B cell (primary cell): ENCODE measurements at regions not wholly inside any gene's neighbourhood (a gene's known extent, or its start where the extent isn't known, plus 50 kb on each side); places are given as distances from the start of the nearest gene placed in this dataset.

Experiments used
- ATAC-seq: fragments of 200-7000 bp; cut with Tn5 transposase; one replicate; pipeline ENCODE4 v1.10.0; 2021; ENCODE audit warnings: low read depth, mild to moderate bottlenecking, moderate number of reproducible peaks, moderate library complexity
- CTCF ChIA-PET: fragments of 350-600 bp; sonication (Branson Sonifier 250); formaldehyde crosslinking; loops from one replicate; lab custom pipeline; 2021; ENCODE audit warnings: antibody characterized with exemption, inconsistent platforms; lab: Charles Lee
- POLR2A ChIA-PET: fragments of 350-600 bp; sonication (Branson Sonifier 250); formaldehyde crosslinking; loops from one replicate; lab custom pipeline; 2021; ENCODE audit warnings: antibody characterized with exemption; lab: Charles Lee
- DNase-seq: peaks from one replicate; pipeline ENCODE4 v3.0.0; 2013
- H2AFZ ChIP-seq: 2 replicates; pipeline ENCODE4 v1.6.1; 2012; ENCODE audit warnings: mild to moderate bottlenecking, low read depth, low read length; ENCODE audit not compliant: insufficient read depth, poor library complexity, severe bottlenecking
- H3K27ac ChIP-seq, 2 donors: 1 replicate in 1 of 2; 2 replicates in 1 of 2; pipeline ENCODE4 v1.5.1; 2012 to 2013; ENCODE audit warnings: low read length in 2 of 2, mild to moderate bottlenecking in 2 of 2, moderate library complexity in 1 of 2
- H3K27me3 ChIP-seq, 4 experiments: fragments of 200-600 bp in 1 of 4; sonication (generic) in 1 of 4; replicated peaks in 1 of 4; 1 replicate in 2 of 4; 2 replicates in 2 of 4; pipeline versions ENCODE4 v1.6.1 to v1.7.0; 2013 to 2016; ENCODE audit warnings: low read length in 3 of 4, mild to moderate bottlenecking in 2 of 4, mixed read lengths in 1 of 4, moderate library complexity in 1 of 4; ENCODE audit not compliant: insufficient read depth in 4 of 4, control insufficient read depth in 3 of 4; ENCODE audit errors: control extremely low read depth in 1 of 4
- H3K36me3 ChIP-seq, 2 experiments: replicated peaks in 1 of 2; 1 replicate in 1 of 2; 2 replicates in 1 of 2; pipeline versions ENCODE4 v1.6.1 to v1.7.1; 2013; ENCODE audit warnings: low read length in 1 of 2; ENCODE audit not compliant: insufficient read depth in 2 of 2, control insufficient read depth in 1 of 2; ENCODE audit errors: control extremely low read depth in 1 of 2, extremely low read depth in 1 of 2
- H3K4me1 ChIP-seq, 2 donors: fragments of 200-600 bp in 1 of 2; sonication (generic) in 1 of 2; 1 replicate in 1 of 2; 2 replicates in 1 of 2; pipeline versions ENCODE4 v1.5.1 to v1.6.1; 2013 to 2017; ENCODE audit warnings: low read length in 2 of 2; ENCODE audit not compliant: control insufficient read depth in 2 of 2, insufficient read depth in 2 of 2
- H3K4me2 ChIP-seq: replicated peaks from 2 replicates; pipeline ENCODE3; 2012; ENCODE audit warnings: mild to moderate bottlenecking, low read depth, low read length; ENCODE audit not compliant: poor library complexity, severe bottlenecking
- H3K4me3 ChIP-seq, 5 experiments: fragments of 200-600 bp in 1 of 5; sonication (generic) in 1 of 5; 1 replicate in 3 of 5; 2 replicates in 2 of 5; pipeline versions ENCODE4 v1.5.1 to v1.7.0; 2011 to 2016; ENCODE audit warnings: low read length in 4 of 5, mild to moderate bottlenecking in 4 of 5, low read depth in 2 of 5, control low read depth in 1 of 5, moderate library complexity in 1 of 5; ENCODE audit not compliant: insufficient read depth in 1 of 5; ENCODE audit errors: control extremely low read depth in 1 of 5, extremely low read depth in 1 of 5
- H3K79me2 ChIP-seq: fragments of 200-600 bp; sonication (generic); one replicate; pipeline ENCODE4 v1.6.0; 2016; ENCODE audit warnings: low read length; ENCODE audit not compliant: control insufficient read depth, insufficient read depth
- H3K9ac ChIP-seq: fragments of 200-600 bp; sonication (generic); 2 replicates; pipeline ENCODE4 v1.6.1; 2017; ENCODE audit warnings: mild to moderate bottlenecking, low read length, moderate library complexity
- H3K9me3 ChIP-seq, 3 donors: one replicate each; pipeline versions ENCODE4 v1.6.1 to v1.7.1; 2013; ENCODE audit warnings: low read length in 2 of 3; ENCODE audit not compliant: control insufficient read depth in 2 of 3, insufficient read depth in 1 of 3; ENCODE audit errors: control extremely low read depth in 1 of 3
- H4K20me1 ChIP-seq: 2 replicates; pipeline ENCODE4 v1.6.0; 2012; ENCODE audit warnings: mild to moderate bottlenecking, low read length; ENCODE audit not compliant: insufficient read depth, control insufficient read depth, poor library complexity, severe bottlenecking
- H3K27ac Mint-ChIP-seq: one replicate; pipeline ENCODE4 v1.8.0; 2021; ENCODE audit warnings: mixed read lengths
- H3K27me3 Mint-ChIP-seq: one replicate; pipeline ENCODE4 v1.8.0; 2021; ENCODE audit warnings: mixed read lengths
- H3K4me1 Mint-ChIP-seq: one replicate; pipeline ENCODE4 v1.8.0; 2021; ENCODE audit warnings: mixed read lengths
- H3K4me3 Mint-ChIP-seq: one replicate; pipeline ENCODE4 v1.8.0; 2021; ENCODE audit warnings: mixed read lengths
- H3K9me3 Mint-ChIP-seq: one replicate; pipeline ENCODE4 v1.8.0; 2022; ENCODE audit warnings: mixed read lengths; ENCODE audit not compliant: insufficient read depth
- CTCF ChIP-seq: fragments of 200-600 bp; IDR thresholded peaks from one replicate; pipeline ENCODE4 v1.8.0; 2022; ENCODE audit warnings: antibody characterized with exemption, mild to moderate bottlenecking
- EZH2 ChIP-seq: IDR thresholded peaks from 2 replicates; pipeline ENCODE4 v1.6.1; 2012; ENCODE audit warnings: borderline replicate concordance, low read depth, mild to moderate bottlenecking, moderate library complexity, low read length; ENCODE audit not compliant: insufficient read depth, poor library complexity, severe bottlenecking
- WGBS: methylation state at CpG from one replicate; pipeline ENCODE4 v1.1.5; 2013; ENCODE audit warnings: missing lambda C conversion rate; ENCODE audit not compliant: insufficient coverage; 5-methylcytosine and 5-hydroxymethylcytosine counted together
- intact Hi-C: fragments of 100-400 bp; cut with micrococcal nuclease; formaldehyde crosslinking; loops from one replicate; pipeline ENCODE4 v1.10.0; 2022

- POLR2A ChIA-PET, result no interaction called here
- 85% methylated on average over 2 of the region's 6 CpGs for WGBS
- no peaks in the 10 kb centered on the region for H3K4me1 Mint-ChIP-seq
- H3K27me3 Mint-ChIP-seq, result no peaks in the 10 kb centered on the region
- CTCF ChIA-PET, result no interaction called here
- intact Hi-C loops, result no loop called here
- ATAC-seq, result no peak
- Histone ChIP-seq H3K9ac (no peak overlapping the region), H3K4me2 (no peak overlapping the region), H3K79me2 (no peaks in the 10 kb centered on the region), H3K9me3 (no peaks in the 10 kb centered on the region), H3K27ac (no peak overlapping the region), H2AFZ (no peak overlapping the region), H3K27me3 (no peaks in the 10 kb centered on the region), H3K36me3 (no peaks in the 10 kb centered on the region), H4K20me1 (no peaks in the 10 kb centered on the region), H3K4me1 (no peaks in the 10 kb centered on the region), H3K4me3 (no peak overlapping the region)
- no peaks in the 10 kb centered on the region for H3K9me3 Mint-ChIP-seq
- TF ChIP-seq EZH2, result no peak
- no peak for TF ChIP-seq CTCF
- no peak overlapping the region for H3K27ac Mint-ChIP-seq
- no peak for DNase-seq
- no peak overlapping the region for H3K4me3 Mint-ChIP-seq
Measured at GRCh38 chr20:10848810-10849370, 175.1 kb upstream of the JAG1 start.

- no peaks in the 10 kb centered on the region for H3K27me3 Mint-ChIP-seq
- ATAC-seq (no peak), DNase-seq (no peak)
- intact Hi-C loops, result no loop called here
- ChIA-PET CTCF (no interaction called here), POLR2A (no interaction called here)
- Histone ChIP-seq H4K20me1 (no peaks in the 10 kb centered on the region), H3K79me2 (no peaks in the 10 kb centered on the region), H3K27ac (no peak overlapping the region), H3K4me2 (no peak overlapping the region), H3K4me1 (no peaks in the 10 kb centered on the region), H3K27me3 (no peaks in the 10 kb centered on the region), H3K9me3 (no peaks in the 10 kb centered on the region), H3K36me3 (no peaks in the 10 kb centered on the region), H3K4me3 (no peak overlapping the region), H2AFZ (no peak overlapping the region), H3K9ac (no peak overlapping the region)
- H3K27ac Mint-ChIP-seq, result no peak overlapping the region
- no peak overlapping the region for H3K4me3 Mint-ChIP-seq
- 75% methylated on average over 1 of the region's 2 CpGs for WGBS
- no peaks in the 10 kb centered on the region for H3K4me1 Mint-ChIP-seq
- TF ChIP-seq CTCF (no peak), EZH2 (no peak)
- H3K9me3 Mint-ChIP-seq, result no peaks in the 10 kb centered on the region
Measured at GRCh38 chr20:10853176-10853575, 179.4 kb upstream of the JAG1 start.
